Naive B cell (primary cell): ENCODE measurements at regions not wholly inside any gene's neighbourhood (a gene's known extent, or its start where the extent isn't known, plus 50 kb on each side); places are given as distances from the start of the nearest gene placed in this dataset.

ENCODE experiments used
- ATAC-seq, 2 donors: fragments of 150-1000 bp; cut with Tn5 transposase; 2 replicates each; pipeline ENCODE4 v1.10.0; 2021; ENCODE audit warnings: low read depth in 2 of 2, mild to moderate bottlenecking in 2 of 2, moderate library complexity in 2 of 2
- DNase-seq: peaks from one replicate; pipeline ENCODE4 v3.0.0; 2022
- H3K27ac Mint-ChIP-seq, 6 donors: one replicate each; pipeline ENCODE4 v1.8.0; 2020 to 2022; ENCODE audit warnings: mild to moderate bottlenecking in 6 of 6, mixed read lengths in 6 of 6, moderate library complexity in 5 of 6, inconsistent platforms in 2 of 6
- H3K27me3 Mint-ChIP-seq, 3 donors: one replicate each; pipeline ENCODE4 v1.8.0; 2021 to 2022; ENCODE audit warnings: mixed read lengths in 3 of 3, mild to moderate bottlenecking in 1 of 3
- H3K36me3 Mint-ChIP-seq, 2 donors: one replicate each; pipeline ENCODE4 v1.8.0; 2020 to 2022; ENCODE audit warnings: mixed read lengths in 2 of 2, inconsistent platforms in 1 of 2, mild to moderate bottlenecking in 1 of 2
- H3K4me1 Mint-ChIP-seq, 3 donors: one replicate each; pipeline ENCODE4 v1.8.0; 2020 to 2022; ENCODE audit warnings: mixed read lengths in 3 of 3, inconsistent platforms in 1 of 3, mild to moderate bottlenecking in 1 of 3, moderate library complexity in 1 of 3
- H3K4me3 Mint-ChIP-seq, 8 donors: one replicate each; pipeline ENCODE4 v1.8.0; 2020 to 2022; ENCODE audit warnings: mild to moderate bottlenecking in 8 of 8, mixed read lengths in 8 of 8, moderate library complexity in 8 of 8, inconsistent platforms in 2 of 8
- H3K9me3 Mint-ChIP-seq, 7 donors: one replicate each; pipeline ENCODE4 v1.8.0; 2020 to 2022; ENCODE audit warnings: mixed read lengths in 7 of 7, mild to moderate bottlenecking in 5 of 7, inconsistent platforms in 2 of 7, moderate library complexity in 1 of 7

DNA sequence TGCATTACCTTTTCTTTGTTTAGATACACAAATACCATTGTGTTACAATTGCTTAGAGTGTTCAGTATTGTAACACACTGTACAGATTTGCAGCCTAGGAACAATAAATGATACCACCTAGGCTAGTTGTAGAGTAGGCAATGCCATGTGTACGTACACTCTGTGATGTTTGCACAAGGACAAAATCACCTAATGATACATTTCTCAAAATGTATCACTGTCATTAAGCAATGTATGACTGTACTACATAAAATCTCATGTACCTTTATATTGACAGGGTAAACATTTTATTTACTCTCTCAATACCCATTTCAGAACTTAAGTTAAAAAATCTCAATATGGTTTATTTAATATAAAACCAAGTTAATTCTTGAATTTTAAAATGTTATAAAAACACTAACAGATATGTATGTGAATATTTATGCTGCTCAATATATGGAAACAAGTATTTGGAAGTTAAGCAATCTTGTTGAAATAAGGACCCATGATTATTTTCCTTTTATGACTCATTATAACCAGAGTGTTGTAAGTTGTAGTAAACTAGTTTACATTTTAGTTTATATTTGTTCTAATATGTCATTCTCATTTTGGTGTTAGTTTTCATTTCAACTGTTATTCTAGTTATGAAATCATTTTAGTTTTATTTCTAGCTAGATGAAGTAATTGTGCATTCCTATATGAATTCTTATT is 409.2 kb downstream of the TLL1 start:
- Mint-ChIP-seq H3K4me3 (no peak overlapping the region), H3K9me3 (peaks cover 0 to 4% (median 0%) of the 10 kb centered on the region in 7 donors), H3K4me1 (no peaks in the 10 kb centered on the region), H3K36me3 (no peaks in the 10 kb centered on the region), H3K27ac (no peak overlapping the region), H3K27me3 (no peaks in the 10 kb centered on the region)
- ATAC-seq (no peak), DNase-seq (no peak)

GRCh38 chr4:166284221-166284620 is 411.2 kb downstream of the TLL1 start:
- DNase-seq (no peak), ATAC-seq (no peak)
- Mint-ChIP-seq H3K9me3 (peaks cover 0 to 6% (median 2%) of the 10 kb centered on the region in 7 donors), H3K36me3 (no peaks in the 10 kb centered on the region), H3K4me3 (no peak overlapping the region), H3K27ac (no peak overlapping the region), H3K4me1 (no peaks in the 10 kb centered on the region), H3K27me3 (no peaks in the 10 kb centered on the region)

- DNase-seq (no peak), ATAC-seq (no peak)
- no peak overlapping the region for H3K4me3 Mint-ChIP-seq
- no peak overlapping the region for H3K27ac Mint-ChIP-seq
- H3K36me3 Mint-ChIP-seq: no peaks in the 10 kb centered on the region
- H3K9me3 Mint-ChIP-seq: peaks cover 0 to 10% (median 0%) of the 10 kb centered on the region in 7 donors
- H3K4me1 Mint-ChIP-seq: no peaks in the 10 kb centered on the region
- no peaks in the 10 kb centered on the region for H3K27me3 Mint-ChIP-seq
Observed at GRCh38 chr4:166290426-166290825, 417.4 kb downstream of the TLL1 start.

- no peak for DNase-seq
- Mint-ChIP-seq H3K27ac (no peak overlapping the region), H3K36me3 (no peaks in the 10 kb centered on the region), H3K9me3 (peaks cover 0 to 5% (median 0%) of the 10 kb centered on the region in 7 donors), H3K4me3 (no peak overlapping the region), H3K4me1 (no peaks in the 10 kb centered on the region), H3K27me3 (no peaks in the 10 kb centered on the region)
- ATAC-seq: no peak
Observed at GRCh38 chr4:166293556-166293955, 420.5 kb downstream of the TLL1 start.

- Mint-ChIP-seq H3K9me3 (peaks cover 0 to 12% (median 4%) of the 10 kb centered on the region in 7 donors), H3K4me1 (no peaks in the 10 kb centered on the region), H3K36me3 (no peaks in the 10 kb centered on the region), H3K27ac (no peak overlapping the region), H3K27me3 (no peaks in the 10 kb centered on the region), H3K4me3 (no peak overlapping the region)
- ATAC-seq: no peak
- no peak for DNase-seq
Observed at GRCh38 chr4:166301266-166301665, 428.2 kb downstream of the TLL1 start.

GRCh38 chr4:166308647-166309046 is 435.6 kb downstream of the TLL1 start:
- H3K4me1 Mint-ChIP-seq: no peaks in the 10 kb centered on the region
- no peak overlapping the region for H3K27ac Mint-ChIP-seq
- no peak overlapping the region for H3K4me3 Mint-ChIP-seq
- H3K36me3 Mint-ChIP-seq: no peaks in the 10 kb centered on the region
- ATAC-seq (no peak), DNase-seq (no peak)
- H3K27me3 Mint-ChIP-seq: no peaks in the 10 kb centered on the region
- peaks cover 0 to 8% (median 3%) of the 10 kb centered on the region in 7 donors for H3K9me3 Mint-ChIP-seq

GRCh38 chr4:166309286-166309685 is 436.2 kb downstream of the TLL1 start:
- no peaks in the 10 kb centered on the region for H3K27me3 Mint-ChIP-seq
- ATAC-seq (no peak), DNase-seq (no peak)
- no peaks in the 10 kb centered on the region for H3K4me1 Mint-ChIP-seq
- no peak overlapping the region for H3K4me3 Mint-ChIP-seq
- H3K36me3 Mint-ChIP-seq: no peaks in the 10 kb centered on the region
- peaks cover 0 to 8% (median 2%) of the 10 kb centered on the region in 7 donors for H3K9me3 Mint-ChIP-seq
- H3K27ac Mint-ChIP-seq: no peak overlapping the region

- DNase-seq (no peak), ATAC-seq (no peak)
- no peaks in the 10 kb centered on the region for H3K4me1 Mint-ChIP-seq
- no peak overlapping the region for H3K4me3 Mint-ChIP-seq
- H3K27ac Mint-ChIP-seq: no peak overlapping the region
- no peaks in the 10 kb centered on the region for H3K36me3 Mint-ChIP-seq
- peaks cover 0 to 5% (median 2%) of the 10 kb centered on the region in 7 donors for H3K9me3 Mint-ChIP-seq
- no peaks in the 10 kb centered on the region for H3K27me3 Mint-ChIP-seq
Observed at GRCh38 chr4:166311169-166311568, 438.1 kb downstream of the TLL1 start.

- peaks cover 0 to 5% (median 0%) of the 10 kb centered on the region in 7 donors for H3K9me3 Mint-ChIP-seq
- no peak overlapping the region for H3K4me3 Mint-ChIP-seq
- no peaks in the 10 kb centered on the region for H3K4me1 Mint-ChIP-seq
- DNase-seq (no peak), ATAC-seq (no peak)
- no peaks in the 10 kb centered on the region for H3K27me3 Mint-ChIP-seq
- no peak overlapping the region for H3K27ac Mint-ChIP-seq
- H3K36me3 Mint-ChIP-seq: no peaks in the 10 kb centered on the region
Observed at GRCh38 chr4:166312166-166312565, 439.1 kb downstream of the TLL1 start.

- H3K4me3 Mint-ChIP-seq: no peak overlapping the region
- H3K27ac Mint-ChIP-seq: no peak overlapping the region
- peaks cover 0 to 9% (median 0%) of the 10 kb centered on the region in 7 donors for H3K9me3 Mint-ChIP-seq
- no peaks in the 10 kb centered on the region for H3K36me3 Mint-ChIP-seq
- ATAC-seq (no peak), DNase-seq (no peak)
- no peaks in the 10 kb centered on the region for H3K27me3 Mint-ChIP-seq
- H3K4me1 Mint-ChIP-seq: no peaks in the 10 kb centered on the region
Observed at GRCh38 chr4:166314902-166315301, 441.9 kb downstream of the TLL1 start.

DNA sequence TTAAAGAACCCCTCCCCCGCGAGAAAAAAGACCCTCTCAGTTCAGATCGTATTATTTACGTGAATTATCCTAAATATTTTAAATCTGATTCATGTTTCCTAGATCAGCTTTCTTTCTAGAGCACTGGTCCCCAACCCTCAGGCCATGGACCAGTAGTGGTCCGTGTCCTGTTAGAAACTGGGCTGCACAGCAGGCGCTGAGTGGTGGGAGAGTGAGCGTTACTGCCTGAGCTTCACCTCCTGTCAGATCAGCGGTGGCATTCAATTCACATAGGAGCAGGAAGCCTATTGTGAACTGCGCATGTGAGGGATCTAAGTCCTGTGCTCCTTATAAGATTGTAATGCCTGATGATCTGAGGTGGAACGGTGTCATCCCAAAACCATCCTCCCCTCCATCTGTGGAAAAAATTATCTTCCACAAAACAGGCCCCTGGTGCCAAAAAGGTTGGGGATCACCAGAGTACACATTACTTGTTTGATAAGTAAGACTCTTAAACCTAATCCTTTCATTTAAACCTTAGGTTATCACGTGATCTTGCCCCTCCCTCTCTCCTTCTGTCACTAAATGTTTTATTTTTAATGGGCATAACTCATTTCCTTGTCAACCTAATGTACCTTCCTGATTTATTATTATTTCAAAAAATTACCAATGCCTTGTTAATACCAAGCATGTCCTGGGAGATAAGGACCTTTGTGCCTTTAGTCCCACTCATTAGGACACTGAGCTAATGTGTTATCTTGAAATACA is 442.9 kb downstream of the TLL1 start:
- ATAC-seq: no peak
- H3K27me3 Mint-ChIP-seq: no peaks in the 10 kb centered on the region
- no peaks in the 10 kb centered on the region for H3K36me3 Mint-ChIP-seq
- no peak for DNase-seq
- peaks cover 0 to 9% (median 0%) of the 10 kb centered on the region in 7 donors for H3K9me3 Mint-ChIP-seq
- H3K27ac Mint-ChIP-seq: no peak overlapping the region
- no peak overlapping the region for H3K4me3 Mint-ChIP-seq
- H3K4me1 Mint-ChIP-seq: no peaks in the 10 kb centered on the region

- DNase-seq: no peak
- no peak overlapping the region for H3K4me3 Mint-ChIP-seq
- no peaks in the 10 kb centered on the region for H3K36me3 Mint-ChIP-seq
- peaks cover 0 to 14% (median 0%) of the 10 kb centered on the region in 7 donors for H3K9me3 Mint-ChIP-seq
- no peaks in the 10 kb centered on the region for H3K4me1 Mint-ChIP-seq
- no peak overlapping the region for H3K27ac Mint-ChIP-seq
- ATAC-seq: no peak
- no peaks in the 10 kb centered on the region for H3K27me3 Mint-ChIP-seq
Observed at GRCh38 chr4:166318810-166319525, 445.9 kb downstream of the TLL1 start.

GRCh38 chr4:166323250-166323649 is 450.2 kb downstream of the TLL1 start:
- no peaks in the 10 kb centered on the region for H3K36me3 Mint-ChIP-seq
- H3K4me3 Mint-ChIP-seq: no peak overlapping the region
- peaks cover 0 to 15% (median 0%) of the 10 kb centered on the region in 7 donors for H3K9me3 Mint-ChIP-seq
- no peak for DNase-seq
- no peak for ATAC-seq
- no peaks in the 10 kb centered on the region for H3K4me1 Mint-ChIP-seq
- H3K27ac Mint-ChIP-seq: no peak overlapping the region
- H3K27me3 Mint-ChIP-seq: no peaks in the 10 kb centered on the region

DNA sequence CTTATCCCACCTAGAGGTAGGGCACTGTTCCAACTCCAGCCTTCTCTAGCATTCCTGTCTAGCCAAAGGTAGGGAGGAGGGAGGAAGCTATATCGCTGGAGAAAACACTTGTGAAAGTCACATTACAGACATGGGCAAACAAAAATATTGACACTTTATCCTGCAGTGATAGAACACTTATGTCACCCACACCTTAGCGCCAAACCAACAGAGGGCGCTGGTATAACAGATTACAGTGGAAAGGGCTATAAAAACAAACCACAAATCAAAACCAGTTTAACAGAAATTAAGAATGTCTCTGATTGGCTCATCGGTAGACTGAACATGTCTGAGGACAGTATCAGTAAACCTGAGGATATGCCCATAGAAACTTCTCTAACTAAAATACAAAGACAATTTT is 451.3 kb downstream of the TLL1 start:
- H3K36me3 Mint-ChIP-seq: no peaks in the 10 kb centered on the region
- no peak overlapping the region for H3K27ac Mint-ChIP-seq
- DNase-seq: no peak
- H3K9me3 Mint-ChIP-seq: peaks cover 0 to 12% (median 0%) of the 10 kb centered on the region in 7 donors
- ATAC-seq: no peak
- no peaks in the 10 kb centered on the region for H3K27me3 Mint-ChIP-seq
- no peaks in the 10 kb centered on the region for H3K4me1 Mint-ChIP-seq
- no peak overlapping the region for H3K4me3 Mint-ChIP-seq
